Mesothelial cell of epicardium (in vitro differentiated cells): ENCODE measurements at regions not wholly inside any gene's neighbourhood (a gene's known extent, or its start where the extent isn't known, plus 50 kb on each side); places are given as distances from the start of the nearest gene placed in this dataset.

Source experiments
- DNase-seq, 2 experiments: peaks; one replicate each; pipeline ENCODE4 v3.0.0; 2021; ENCODE audit warnings: low spot score in 2 of 2; ENCODE audit not compliant: unreplicated experiment in 2 of 2
- H3K27ac Mint-ChIP-seq: 2 replicates; pipeline ENCODE4 v1.8.0; 2021; ENCODE audit warnings: mixed read lengths
- H3K27me3 Mint-ChIP-seq: 2 replicates; pipeline ENCODE4 v1.8.0; 2021; ENCODE audit warnings: low read depth, mixed read lengths
- H3K36me3 Mint-ChIP-seq: 2 replicates; pipeline ENCODE4 v1.8.0; 2021; ENCODE audit warnings: mixed read lengths
- H3K4me1 Mint-ChIP-seq: 2 replicates; pipeline ENCODE4 v1.8.0; 2021; ENCODE audit warnings: mixed read lengths
- H3K4me3 Mint-ChIP-seq: 2 replicates; pipeline ENCODE4 v1.8.0; 2021; ENCODE audit warnings: mild to moderate bottlenecking, moderate library complexity, mixed read lengths
- H3K9me3 Mint-ChIP-seq: 2 replicates; pipeline ENCODE4 v1.8.0; 2021; ENCODE audit warnings: mixed read lengths
- TF ChIP-seq, protein P1 (sequence below): fragments of 200-600 bp; sonication (generic); IDR thresholded peaks from one replicate; pipeline ENCODE4 v1.5.0; 2021; ENCODE audit warnings: antibody characterized with exemption; ENCODE audit not compliant: unreplicated experiment

GRCh38 chr9:38216572-38216971 lies 147.5 kb upstream of the SHB start:
- H3K9me3 Mint-ChIP-seq: peaks cover 18% of the 10 kb centered on the region
- no peak for DNase-seq
- TF ChIP-seq, protein P1, sequence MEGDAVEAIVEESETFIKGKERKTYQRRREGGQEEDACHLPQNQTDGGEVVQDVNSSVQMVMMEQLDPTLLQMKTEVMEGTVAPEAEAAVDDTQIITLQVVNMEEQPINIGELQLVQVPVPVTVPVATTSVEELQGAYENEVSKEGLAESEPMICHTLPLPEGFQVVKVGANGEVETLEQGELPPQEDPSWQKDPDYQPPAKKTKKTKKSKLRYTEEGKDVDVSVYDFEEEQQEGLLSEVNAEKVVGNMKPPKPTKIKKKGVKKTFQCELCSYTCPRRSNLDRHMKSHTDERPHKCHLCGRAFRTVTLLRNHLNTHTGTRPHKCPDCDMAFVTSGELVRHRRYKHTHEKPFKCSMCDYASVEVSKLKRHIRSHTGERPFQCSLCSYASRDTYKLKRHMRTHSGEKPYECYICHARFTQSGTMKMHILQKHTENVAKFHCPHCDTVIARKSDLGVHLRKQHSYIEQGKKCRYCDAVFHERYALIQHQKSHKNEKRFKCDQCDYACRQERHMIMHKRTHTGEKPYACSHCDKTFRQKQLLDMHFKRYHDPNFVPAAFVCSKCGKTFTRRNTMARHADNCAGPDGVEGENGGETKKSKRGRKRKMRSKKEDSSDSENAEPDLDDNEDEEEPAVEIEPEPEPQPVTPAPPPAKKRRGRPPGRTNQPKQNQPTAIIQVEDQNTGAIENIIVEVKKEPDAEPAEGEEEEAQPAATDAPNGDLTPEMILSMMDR: no peak
- no peak overlapping the region for H3K27ac Mint-ChIP-seq
- peaks cover 4% of the 10 kb centered on the region for H3K36me3 Mint-ChIP-seq
- H3K4me3 Mint-ChIP-seq: no peak overlapping the region
- no peaks in the 10 kb centered on the region for H3K27me3 Mint-ChIP-seq
- peaks cover 18% of the 10 kb centered on the region for H3K4me1 Mint-ChIP-seq

GRCh38 chr9:38215465-38215864 lies 146.4 kb upstream of the SHB start:
- TF ChIP-seq, protein P1: no peak
- no peak for DNase-seq
- Mint-ChIP-seq H3K4me3 (no peak overlapping the region), H3K27ac (no peak overlapping the region), H3K27me3 (no peaks in the 10 kb centered on the region), H3K9me3 (peaks cover 17% of the 10 kb centered on the region), H3K36me3 (peaks cover 4% of the 10 kb centered on the region), H3K4me1 (peaks cover 18% of the 10 kb centered on the region)

DNA sequence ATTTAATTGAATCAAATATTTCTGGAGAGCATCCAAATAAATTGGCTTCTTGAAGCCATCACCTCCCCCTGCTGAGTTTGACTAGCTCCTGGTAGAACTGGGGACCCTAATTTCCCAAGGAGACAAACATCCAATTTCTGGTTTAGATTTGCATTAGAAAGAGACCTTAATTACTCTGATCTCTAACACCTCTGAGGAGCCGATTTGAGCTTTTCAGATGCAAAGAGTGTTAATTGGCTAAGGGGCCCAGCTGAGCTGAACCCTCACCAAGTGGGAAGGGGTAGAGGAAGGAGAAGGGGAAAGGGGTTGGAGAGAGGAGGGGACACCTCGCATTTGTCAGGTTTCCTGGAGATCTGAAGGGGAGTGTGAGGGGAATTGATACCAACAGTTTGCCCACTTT lies 145.4 kb upstream of the SHB start:
- H3K4me1 Mint-ChIP-seq: peaks cover 18% of the 10 kb centered on the region
- TF ChIP-seq, protein P1: no peak
- DNase-seq: no peak
- peaks cover 1% of the 10 kb centered on the region for H3K36me3 Mint-ChIP-seq
- H3K9me3 Mint-ChIP-seq: peaks cover 7% of the 10 kb centered on the region
- no peaks in the 10 kb centered on the region for H3K27me3 Mint-ChIP-seq
- H3K4me3 Mint-ChIP-seq: no peak overlapping the region
- H3K27ac Mint-ChIP-seq: no peak overlapping the region

- H3K9me3 Mint-ChIP-seq: peaks cover 9% of the 10 kb centered on the region
- no peaks in the 10 kb centered on the region for H3K27me3 Mint-ChIP-seq
- H3K27ac Mint-ChIP-seq: no peak overlapping the region
- TF ChIP-seq, protein P1: no peak
- peaks cover 18% of the 10 kb centered on the region for H3K4me1 Mint-ChIP-seq
- H3K36me3 Mint-ChIP-seq: peaks cover 4% of the 10 kb centered on the region
- no peak overlapping the region for H3K4me3 Mint-ChIP-seq
- no peak for DNase-seq
These were observed 144.7 kb upstream of the SHB start for GRCh38 chr9:38213631-38214299.

GRCh38 chr9:38212016-38212415 lies 143.0 kb upstream of the SHB start:
- peaks cover 17% of the 10 kb centered on the region for H3K9me3 Mint-ChIP-seq
- TF ChIP-seq, protein P1: no peak
- no peak overlapping the region for H3K4me3 Mint-ChIP-seq
- H3K36me3 Mint-ChIP-seq: peaks cover 13% of the 10 kb centered on the region
- no peak overlapping the region for H3K27ac Mint-ChIP-seq
- no peak for DNase-seq
- H3K27me3 Mint-ChIP-seq: no peaks in the 10 kb centered on the region
- peaks cover 18% of the 10 kb centered on the region for H3K4me1 Mint-ChIP-seq
